Calu3 (cell line): ENCODE measurements at regions not wholly inside any gene's neighbourhood (a gene's known extent, or its start where the extent isn't known, plus 50 kb on each side); places are given as distances from the start of the nearest gene placed in this dataset.

Source experiments
- BruUV-seq: library from RNA; stranded (reverse); fragments of 400-500 nt; replicated peaks from 2 replicates; lab custom pipeline; 2021; lab: Mats Ljungman, UMichigan
- CTCF ChIA-PET: fragments of 300-600 bp; sonication (Branson Sonifier 250); formaldehyde crosslinking; loops from one replicate; lab custom pipeline; 2022; ENCODE audit warnings: antibody characterized with exemption; lab: Charles Lee
- DNase-seq: peaks from one replicate; pipeline ENCODE4 v3.0.0; 2022
- H3K27ac Mint-ChIP-seq: one replicate; pipeline ENCODE4 v1.8.0; 2022; ENCODE audit warnings: mixed read lengths; ENCODE audit not compliant: unreplicated experiment
- H3K27me3 Mint-ChIP-seq: one replicate; pipeline ENCODE4 v1.8.0; 2022; ENCODE audit warnings: mixed read lengths; ENCODE audit not compliant: unreplicated experiment
- H3K36me3 Mint-ChIP-seq: one replicate; pipeline ENCODE4 v1.8.0; 2022; ENCODE audit warnings: mild to moderate bottlenecking, moderate library complexity, mixed read lengths; ENCODE audit not compliant: insufficient read depth, unreplicated experiment
- H3K4me1 Mint-ChIP-seq: one replicate; pipeline ENCODE4 v1.8.0; 2022; ENCODE audit warnings: mild to moderate bottlenecking, low read depth, mixed read lengths; ENCODE audit not compliant: unreplicated experiment
- H3K4me3 Mint-ChIP-seq: one replicate; pipeline ENCODE4 v1.8.0; 2022; ENCODE audit warnings: mild to moderate bottlenecking, low read depth, moderate library complexity, mixed read lengths; ENCODE audit not compliant: unreplicated experiment
- H3K9me3 Mint-ChIP-seq: one replicate; pipeline ENCODE4 v1.8.0; 2022; ENCODE audit warnings: low read depth, mixed read lengths; ENCODE audit not compliant: unreplicated experiment
- CTCF ChIP-seq: fragments of 200-600 bp; IDR thresholded peaks from one replicate; pipeline ENCODE4 v1.8.0; 2022; ENCODE audit warnings: antibody characterized with exemption; ENCODE audit not compliant: unreplicated experiment
- intact Hi-C: fragments of 100-400 bp; cut with micrococcal nuclease; formaldehyde crosslinking; loops from one replicate; pipeline ENCODE4 v1.10.0; 2022; ENCODE audit not compliant: unreplicated experiment

- no peak for TF ChIP-seq CTCF
- Mint-ChIP-seq H3K27ac (no peak overlapping the region), H3K4me1 (peaks cover 8% of the 10 kb centered on the region), H3K36me3 (no peaks in the 10 kb centered on the region), H3K4me3 (no peak overlapping the region), H3K27me3 (no peaks in the 10 kb centered on the region), H3K9me3 (peaks cover 11% of the 10 kb centered on the region)
- DNase-seq, result no peak
- BruUV-seq, result no TSS peak
- intact Hi-C loops, result no loop called here
- CTCF ChIA-PET, result no interaction called here
These were observed 85.9 kb upstream of the SNX19 start for GRCh38 chr11:131002145-131002544.

- BruUV-seq, result no TSS peak
- Mint-ChIP-seq H3K4me1 (peaks cover 8% of the 10 kb centered on the region), H3K4me3 (no peak overlapping the region), H3K27me3 (no peaks in the 10 kb centered on the region), H3K36me3 (no peaks in the 10 kb centered on the region), H3K9me3 (peaks cover 13% of the 10 kb centered on the region), H3K27ac (no peak overlapping the region)
- DNase-seq, result no peak
- CTCF ChIA-PET, result no interaction called here
- TF ChIP-seq CTCF, result no peak
- intact Hi-C loops, result no loop called here
These were observed 89.5 kb upstream of the SNX19 start for GRCh38 chr11:131005829-131006228.

GRCh38 chr11:131025020-131025419, 108.7 kb upstream of the SNX19 start:
- no peak for TF ChIP-seq CTCF
- Mint-ChIP-seq H3K4me1 (no peaks in the 10 kb centered on the region), H3K27ac (no peak overlapping the region), H3K9me3 (peaks cover 4% of the 10 kb centered on the region), H3K4me3 (no peak overlapping the region), H3K27me3 (no peaks in the 10 kb centered on the region), H3K36me3 (peaks cover under 1% of the 10 kb centered on the region)
- CTCF ChIA-PET, result no interaction called here
- no TSS peak for BruUV-seq
- no peak for DNase-seq
- intact Hi-C loops, result loop anchor here (10.0 kb wide), 1 partner anchor 650 kb away; no protein-coding TSS in a partner anchor

GRCh38 chr11:131025421-131026125, 109.3 kb upstream of the SNX19 start:
- no peak for DNase-seq
- TF ChIP-seq CTCF, result no peak
- no TSS peak for BruUV-seq
- Mint-ChIP-seq H3K4me3 (no peak overlapping the region), H3K27me3 (no peaks in the 10 kb centered on the region), H3K4me1 (no peaks in the 10 kb centered on the region), H3K27ac (no peak overlapping the region), H3K9me3 (peaks cover 4% of the 10 kb centered on the region), H3K36me3 (no peaks in the 10 kb centered on the region)
- CTCF ChIA-PET, result no interaction called here
- intact Hi-C loops, result loop anchor here (10.0 kb wide), 1 partner anchor 649 kb away; no protein-coding TSS in a partner anchor
